SK-N-SH (cell line): ENCODE measurements at regions not wholly inside any gene's neighbourhood (a gene's known extent, or its start where the extent isn't known, plus 50 kb on each side); places are given as distances from the start of the nearest gene placed in this dataset.

Experiments used
- CTCF ChIA-PET: fragments of 300-600, 350-600 bp; formaldehyde crosslinking; extraction: SDS; loops from one replicate; lab custom pipeline; 2021; lab: Yijun Ruan, JAX
- POLR2A ChIA-PET: fragments of 350-600 bp; sonication (Branson Sonifier 250); formaldehyde crosslinking; extraction: SDS; loops from one replicate; lab custom pipeline; 2020; ENCODE audit warnings: antibody characterized with exemption, inconsistent platforms; lab: Yijun Ruan, JAX
- DNase-seq: peaks from one replicate; pipeline ENCODE4 v3.0.0; 2012
- H2AFZ ChIP-seq: fragments of 200-600 bp; sonication (generic); 2 replicates; pipeline ENCODE4 v1.8.1; 2016; ENCODE audit warnings: antibody characterized with exemption, mild to moderate bottlenecking, low read depth
- H3F3A ChIP-seq: fragments of 200-600 bp; sonication (generic); replicated peaks from 2 replicates; pipeline ENCODE3; 2016; ENCODE audit warnings: antibody characterized with exemption, mild to moderate bottlenecking; ENCODE audit not compliant: insufficient read depth
- H3K27ac ChIP-seq, 2 experiments: fragments of 200-500 bp in 1 of 2; fragments of 200-600 bp in 1 of 2; sonication (Bioruptor generic) in 1 of 2; sonication (generic), shearing (Covaris generic) in 1 of 2; 2 replicates each; pipeline versions ENCODE4 v1.5.1 to v1.6.1; 2014 to 2016; ENCODE audit warnings: low read depth in 2 of 2, inconsistent platforms in 1 of 2, low read length in 1 of 2, mild to moderate bottlenecking in 1 of 2, mixed read lengths in 1 of 2
- H3K27me3 ChIP-seq: fragments of 200-600 bp; sonication (generic), shearing (Covaris generic); 2 replicates; pipeline ENCODE4 v1.6.1; 2016; ENCODE audit warnings: mixed run types; ENCODE audit not compliant: insufficient read depth
- H3K36me3 ChIP-seq, 2 experiments: fragments of 200-500 bp in 1 of 2; fragments of 200-600 bp in 1 of 2; sonication (Bioruptor generic) in 1 of 2; sonication (generic) in 1 of 2; replicated peaks in 1 of 2; 2 replicates each; pipeline versions ENCODE3 to v1.5.1; 2014 to 2016; ENCODE audit warnings: low read length in 1 of 2, mild to moderate bottlenecking in 1 of 2; ENCODE audit not compliant: insufficient read depth in 2 of 2, control insufficient read depth in 1 of 2
- H3K4me1 ChIP-seq, 2 experiments: fragments of 200-500 bp in 1 of 2; fragments of 200-600 bp in 1 of 2; sonication (Bioruptor generic) in 1 of 2; sonication (generic), shearing (Covaris generic) in 1 of 2; 2 replicates each; pipeline versions ENCODE4 v1.5.1 to v1.6.1; 2014 to 2016; ENCODE audit warnings: low read depth in 1 of 2, low read length in 1 of 2, mixed run types in 1 of 2; ENCODE audit not compliant: insufficient read depth in 2 of 2, control insufficient read depth in 1 of 2
- H3K4me2 ChIP-seq: fragments of 200-600 bp; sonication (generic), shearing (Covaris generic); 2 replicates; pipeline ENCODE4 v1.6.1; 2017; ENCODE audit warnings: mixed run types
- H3K4me3 ChIP-seq, 2 experiments: fragments of 200-500 bp in 1 of 2; fragments of 200-600 bp in 1 of 2; sonication (Bioruptor generic) in 1 of 2; sonication (generic), shearing (Covaris generic) in 1 of 2; 2 replicates each; pipeline versions ENCODE4 v1.5.1 to v1.8.1; 2014 to 2016; ENCODE audit warnings: low read depth in 2 of 2, inconsistent platforms in 1 of 2, low read length in 1 of 2, mild to moderate bottlenecking in 1 of 2, mixed read lengths in 1 of 2, moderate library complexity in 1 of 2
- H3K79me2 ChIP-seq: fragments of 200-600 bp; sonication (generic); 2 replicates; pipeline ENCODE4 v1.8.1; 2017; ENCODE audit warnings: mild to moderate bottlenecking; ENCODE audit not compliant: insufficient read depth
- H3K9ac ChIP-seq: fragments of 200-600 bp; sonication (generic); 2 replicates; pipeline ENCODE4 v1.6.1; 2017; ENCODE audit warnings: mixed run types
- H3K9me2 ChIP-seq: fragments of 200-600 bp; sonication (generic); 2 replicates; pipeline ENCODE4 v1.6.1; 2017; ENCODE audit warnings: mixed run types
- H3K9me3 ChIP-seq: fragments of 200-600 bp; sonication (generic); 2 replicates; pipeline ENCODE4 v1.6.1; 2017; ENCODE audit warnings: mixed run types, mild to moderate bottlenecking, moderate library complexity
- H4K20me1 ChIP-seq: fragments of 200-600 bp; sonication (generic); 2 replicates; pipeline ENCODE4 v1.6.1; 2017; ENCODE audit warnings: mild to moderate bottlenecking, mixed run types; ENCODE audit not compliant: insufficient read depth
- FOSL2 ChIP-seq: IDR thresholded peaks from 2 replicates; pipeline ENCODE4 v1.4.0; 2012; ENCODE audit warnings: low read depth, mild to moderate bottlenecking, moderate library complexity, borderline replicate concordance
- FOXM1 ChIP-seq: IDR thresholded peaks from 2 replicates; pipeline ENCODE4 v1.4.0; 2012; ENCODE audit warnings: low read depth, mild to moderate bottlenecking
- GATA2 ChIP-seq: sonication (generic); formaldehyde crosslinking; IDR thresholded peaks from 2 replicates; pipeline ENCODE4 v1.5.0; 2020; ENCODE audit warnings: mild to moderate bottlenecking, missing genetic modification reagents
- MEF2A ChIP-seq: IDR thresholded peaks from 2 replicates; pipeline ENCODE4 v1.4.0; 2012; ENCODE audit warnings: low read depth, borderline replicate concordance
- MXI1 ChIP-seq: IDR thresholded peaks from 2 replicates; pipeline ENCODE4 v1.6.1; 2012; ENCODE audit warnings: mild to moderate bottlenecking, low read depth, low read length, improper control_type of control experiment
- POLR2AphosphoS5 ChIP-seq: IDR thresholded peaks from 2 replicates; pipeline ENCODE4 v1.6.1; 2012; ENCODE audit warnings: low read depth, low read length
- RAD21 ChIP-seq: IDR thresholded peaks from 2 replicates; pipeline ENCODE4 v1.6.1; 2012; ENCODE audit warnings: mild to moderate bottlenecking, low read length
- RCOR1 ChIP-seq: fragments of 150-350 bp; IDR thresholded peaks from 2 replicates; pipeline ENCODE4 v1.6.1; 2017; ENCODE audit warnings: antibody characterized with exemption, low read length
- REST ChIP-seq: IDR thresholded peaks from 2 replicates; pipeline ENCODE4 v1.6.1; 2012; ENCODE audit warnings: mild to moderate bottlenecking, low read depth, low read length, moderate library complexity
- RXRA ChIP-seq: IDR thresholded peaks from 2 replicates; pipeline ENCODE4 v1.4.0; 2012; ENCODE audit warnings: low read depth, mild to moderate bottlenecking, borderline replicate concordance
- TEAD4 ChIP-seq: IDR thresholded peaks from 2 replicates; pipeline ENCODE4 v1.4.0; 2012; ENCODE audit warnings: mild to moderate bottlenecking, borderline replicate concordance; ENCODE audit not compliant: insufficient read depth
- USF1 ChIP-seq: IDR thresholded peaks from 2 replicates; pipeline ENCODE4 v1.4.0; 2012; ENCODE audit warnings: low read depth, borderline replicate concordance
- YY1 ChIP-seq: IDR thresholded peaks from 2 replicates; pipeline ENCODE4 v1.4.0; 2012; ENCODE audit warnings: low read depth, mild to moderate bottlenecking
- WGBS: methylation state at CpG from one replicate; pipeline ENCODE4 v1.1.6; 2017; ENCODE audit warnings: low lambda C conversion rate; 5-methylcytosine and 5-hydroxymethylcytosine counted together
- TF ChIP-seq, protein P1 (sequence below): fragments of 150-350 bp; IDR thresholded peaks from 2 replicates; pipeline ENCODE4 v1.6.1; 2017; ENCODE audit warnings: antibody characterized with exemption, low read length, low read depth, borderline replicate concordance
- TF ChIP-seq, protein P2 (sequence below): IDR thresholded peaks from 2 replicates; pipeline ENCODE4; 2012
- TF ChIP-seq, protein P3 (sequence below): fragments of 200-600 bp; sonication (generic); IDR thresholded peaks from 2 replicates; pipeline ENCODE4 v1.6.1; 2017; ENCODE audit warnings: antibody characterized with exemption, mild to moderate bottlenecking, moderate library complexity
- TF ChIP-seq, protein P4 (sequence below): fragments of 150-350 bp; IDR thresholded peaks from 2 replicates; pipeline ENCODE4 v1.6.1; 2016; ENCODE audit warnings: mild to moderate bottlenecking, low read depth, low read length

DNA sequence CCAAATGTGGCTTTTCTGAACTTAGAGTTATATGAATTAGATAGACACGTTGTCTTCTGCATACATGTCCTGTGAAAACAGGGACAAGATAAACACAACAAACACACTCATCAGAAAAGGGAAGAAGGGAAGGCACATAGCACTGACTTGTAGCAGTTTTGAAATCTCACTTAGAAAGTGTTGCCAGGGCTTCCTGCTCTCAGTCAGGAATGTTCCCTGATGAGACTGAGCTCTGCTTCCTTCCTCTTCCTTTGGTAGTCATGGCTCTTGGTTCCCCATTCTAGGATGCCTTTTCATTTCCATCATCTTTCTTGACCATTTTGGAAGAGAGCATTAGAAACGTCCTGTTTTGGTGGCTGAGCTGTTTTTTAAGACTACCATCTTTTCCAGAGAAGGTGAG, 233.8 kb upstream of the LYZL1 start:
- Histone ChIP-seq H3K9ac (no peak overlapping the region), H3K4me3 (no peak overlapping the region), H3K4me1 (peaks cover 0 to 7% of the 10 kb centered on the region in 2 experiments; a peak in 1 of 4 replicates), H3K27me3 (no peaks in the 10 kb centered on the region; the same call in 1 of the 2 replicates), H2AFZ (no peak overlapping the region), H3K4me2 (no peak overlapping the region), H3K27ac (no peak overlapping the region), H3K36me3 (no peaks in the 10 kb centered on the region), H3K9me2 (no peaks in the 10 kb centered on the region), H3F3A (no peaks in the 10 kb centered on the region), H3K79me2 (no peaks in the 10 kb centered on the region), H4K20me1 (no peaks in the 10 kb centered on the region), H3K9me3 (no peaks in the 10 kb centered on the region)
- POLR2A ChIA-PET, result no interaction called here
- 30% methylated on average over 2 of the region's 2 CpGs for whole genome bisulfite sequencing
- no peak for DNase-seq
- CTCF ChIA-PET, result interaction anchor here (0.6 to 0.7 kb wide), 2 partner anchors 47 to 249 kb away, joined by 3 read pairs; no protein-coding TSS in a partner anchor
- TF ChIP-seq POLR2AphosphoS5, result no peak
- TF ChIP-seq, protein P1, sequence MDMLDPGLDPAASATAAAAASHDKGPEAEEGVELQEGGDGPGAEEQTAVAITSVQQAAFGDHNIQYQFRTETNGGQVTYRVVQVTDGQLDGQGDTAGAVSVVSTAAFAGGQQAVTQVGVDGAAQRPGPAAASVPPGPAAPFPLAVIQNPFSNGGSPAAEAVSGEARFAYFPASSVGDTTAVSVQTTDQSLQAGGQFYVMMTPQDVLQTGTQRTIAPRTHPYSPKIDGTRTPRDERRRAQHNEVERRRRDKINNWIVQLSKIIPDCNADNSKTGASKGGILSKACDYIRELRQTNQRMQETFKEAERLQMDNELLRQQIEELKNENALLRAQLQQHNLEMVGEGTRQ, result no peak
- TF ChIP-seq RCOR1, result no peak
- no peak for TF ChIP-seq REST
- TF ChIP-seq, protein P2, sequence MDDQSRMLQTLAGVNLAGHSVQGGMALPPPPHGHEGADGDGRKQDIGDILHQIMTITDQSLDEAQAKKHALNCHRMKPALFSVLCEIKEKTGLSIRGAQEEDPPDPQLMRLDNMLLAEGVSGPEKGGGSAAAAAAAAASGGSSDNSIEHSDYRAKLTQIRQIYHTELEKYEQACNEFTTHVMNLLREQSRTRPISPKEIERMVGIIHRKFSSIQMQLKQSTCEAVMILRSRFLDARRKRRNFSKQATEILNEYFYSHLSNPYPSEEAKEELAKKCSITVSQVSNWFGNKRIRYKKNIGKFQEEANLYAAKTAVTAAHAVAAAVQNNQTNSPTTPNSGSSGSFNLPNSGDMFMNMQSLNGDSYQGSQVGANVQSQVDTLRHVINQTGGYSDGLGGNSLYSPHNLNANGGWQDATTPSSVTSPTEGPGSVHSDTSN, result no peak
- TF ChIP-seq, protein P3, sequence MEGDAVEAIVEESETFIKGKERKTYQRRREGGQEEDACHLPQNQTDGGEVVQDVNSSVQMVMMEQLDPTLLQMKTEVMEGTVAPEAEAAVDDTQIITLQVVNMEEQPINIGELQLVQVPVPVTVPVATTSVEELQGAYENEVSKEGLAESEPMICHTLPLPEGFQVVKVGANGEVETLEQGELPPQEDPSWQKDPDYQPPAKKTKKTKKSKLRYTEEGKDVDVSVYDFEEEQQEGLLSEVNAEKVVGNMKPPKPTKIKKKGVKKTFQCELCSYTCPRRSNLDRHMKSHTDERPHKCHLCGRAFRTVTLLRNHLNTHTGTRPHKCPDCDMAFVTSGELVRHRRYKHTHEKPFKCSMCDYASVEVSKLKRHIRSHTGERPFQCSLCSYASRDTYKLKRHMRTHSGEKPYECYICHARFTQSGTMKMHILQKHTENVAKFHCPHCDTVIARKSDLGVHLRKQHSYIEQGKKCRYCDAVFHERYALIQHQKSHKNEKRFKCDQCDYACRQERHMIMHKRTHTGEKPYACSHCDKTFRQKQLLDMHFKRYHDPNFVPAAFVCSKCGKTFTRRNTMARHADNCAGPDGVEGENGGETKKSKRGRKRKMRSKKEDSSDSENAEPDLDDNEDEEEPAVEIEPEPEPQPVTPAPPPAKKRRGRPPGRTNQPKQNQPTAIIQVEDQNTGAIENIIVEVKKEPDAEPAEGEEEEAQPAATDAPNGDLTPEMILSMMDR, result no peak
- TF ChIP-seq YY1, result no peak
- TF ChIP-seq MXI1, result no peak
- TF ChIP-seq USF1, result no peak
- no peak for TF ChIP-seq RXRA
- TF ChIP-seq, protein P4, sequence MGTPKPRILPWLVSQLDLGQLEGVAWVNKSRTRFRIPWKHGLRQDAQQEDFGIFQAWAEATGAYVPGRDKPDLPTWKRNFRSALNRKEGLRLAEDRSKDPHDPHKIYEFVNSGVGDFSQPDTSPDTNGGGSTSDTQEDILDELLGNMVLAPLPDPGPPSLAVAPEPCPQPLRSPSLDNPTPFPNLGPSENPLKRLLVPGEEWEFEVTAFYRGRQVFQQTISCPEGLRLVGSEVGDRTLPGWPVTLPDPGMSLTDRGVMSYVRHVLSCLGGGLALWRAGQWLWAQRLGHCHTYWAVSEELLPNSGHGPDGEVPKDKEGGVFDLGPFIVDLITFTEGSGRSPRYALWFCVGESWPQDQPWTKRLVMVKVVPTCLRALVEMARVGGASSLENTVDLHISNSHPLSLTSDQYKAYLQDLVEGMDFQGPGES, result no peak
- no peak for TF ChIP-seq FOSL2
- no peak for TF ChIP-seq RAD21
- TF ChIP-seq FOXM1, result no peak
- TF ChIP-seq TEAD4, result no peak
- no peak for TF ChIP-seq MEF2A
- TF ChIP-seq GATA2 (CRISPR knock-in tag), result no peak
